Endodermal cell (in vitro differentiated cells): ENCODE measurements at regions not wholly inside any gene's neighbourhood (a gene's known extent, or its start where the extent isn't known, plus 50 kb on each side); places are given as distances from the start of the nearest gene placed in this dataset.

Experiments used
- DNase-seq: peaks from one replicate; pipeline ENCODE4 v3.0.0-alpha.2; 2017
- H3K27ac ChIP-seq: 2 replicates; pipeline ENCODE4 v1.5.1; 2013; ENCODE audit warnings: mild to moderate bottlenecking, low read depth, low read length, moderate library complexity
- H3K27me3 ChIP-seq: 2 replicates; pipeline ENCODE4 v1.6.1; 2013; ENCODE audit warnings: mild to moderate bottlenecking, low read length, moderate library complexity; ENCODE audit not compliant: insufficient read depth, control insufficient read depth, poor library complexity, severe bottlenecking
- H3K36me3 ChIP-seq: 2 replicates; pipeline ENCODE4 v1.7.0; 2013; ENCODE audit warnings: mild to moderate bottlenecking, low read length, moderate library complexity; ENCODE audit not compliant: control insufficient read depth, insufficient read depth
- H3K4me1 ChIP-seq: one replicate; pipeline ENCODE4 v1.7.0; 2013; ENCODE audit warnings: low read length; ENCODE audit not compliant: control insufficient read depth, insufficient read depth
- H3K4me3 ChIP-seq: 2 replicates; pipeline ENCODE4 v1.5.1; 2013; ENCODE audit warnings: mild to moderate bottlenecking, low read length, moderate library complexity
- H3K9ac ChIP-seq: 2 replicates; pipeline ENCODE4 v1.6.1; 2013; ENCODE audit warnings: mild to moderate bottlenecking, low read length, moderate library complexity; ENCODE audit not compliant: poor library complexity, severe bottlenecking; ENCODE audit errors: extremely low read depth
- H3K9me3 ChIP-seq: 2 replicates; pipeline ENCODE4 v1.6.1; 2013; ENCODE audit warnings: mild to moderate bottlenecking, low read length, moderate library complexity; ENCODE audit not compliant: control insufficient read depth
- H3K27ac Mint-ChIP-seq: 2 replicates; pipeline ENCODE4 v1.8.0; 2020; ENCODE audit warnings: mixed read lengths
- H3K27me3 Mint-ChIP-seq: 2 replicates; pipeline ENCODE4 v1.8.0; 2021; ENCODE audit warnings: mild to moderate bottlenecking, mixed read lengths; ENCODE audit not compliant: insufficient read depth
- H3K36me3 Mint-ChIP-seq: 2 replicates; pipeline ENCODE4 v1.8.0; 2020; ENCODE audit warnings: low read depth, mixed read lengths
- H3K4me1 Mint-ChIP-seq: 2 replicates; pipeline ENCODE4 v1.8.0; 2020; ENCODE audit warnings: mixed read lengths
- H3K4me3 Mint-ChIP-seq: 2 replicates; pipeline ENCODE4 v1.8.0; 2020; ENCODE audit warnings: mild to moderate bottlenecking, moderate library complexity, mixed read lengths
- H3K9me3 Mint-ChIP-seq: 2 replicates; pipeline ENCODE4 v1.8.0; 2020; ENCODE audit warnings: mild to moderate bottlenecking, mixed read lengths
- WGBS, 2 experiments: methylation state at CpG; one replicate each; pipeline versions ENCODE4 v1.1.5 to v1.1.7; 2013; ENCODE audit warnings: missing lambda C conversion rate in 2 of 2, mixed read lengths in 1 of 2; ENCODE audit not compliant: insufficient coverage in 1 of 2, insufficient read length in 1 of 2; 5-methylcytosine and 5-hydroxymethylcytosine counted together
- TF ChIP-seq, protein P1 (sequence below): fragments of 200-600 bp; sonication (generic); conservative IDR thresholded peaks from 2 replicates; pipeline ENCODE4 v1.5.0; 2021; ENCODE audit warnings: antibody characterized with exemption, mild to moderate bottlenecking

GRCh38 chr18:25459814-25460213 lies 107.8 kb upstream of the ZNF521 start:
- H3K27me3 Mint-ChIP-seq: no peaks in the 10 kb centered on the region
- no peak overlapping the region for H3K4me3 Mint-ChIP-seq
- Histone ChIP-seq H3K4me1 (no peaks in the 10 kb centered on the region), H3K27me3 (no peaks in the 10 kb centered on the region), H3K9ac (no peak overlapping the region), H3K36me3 (no peaks in the 10 kb centered on the region), H3K27ac (no peak overlapping the region), H3K9me3 (no peaks in the 10 kb centered on the region), H3K4me3 (no peak overlapping the region)
- TF ChIP-seq, protein P1, sequence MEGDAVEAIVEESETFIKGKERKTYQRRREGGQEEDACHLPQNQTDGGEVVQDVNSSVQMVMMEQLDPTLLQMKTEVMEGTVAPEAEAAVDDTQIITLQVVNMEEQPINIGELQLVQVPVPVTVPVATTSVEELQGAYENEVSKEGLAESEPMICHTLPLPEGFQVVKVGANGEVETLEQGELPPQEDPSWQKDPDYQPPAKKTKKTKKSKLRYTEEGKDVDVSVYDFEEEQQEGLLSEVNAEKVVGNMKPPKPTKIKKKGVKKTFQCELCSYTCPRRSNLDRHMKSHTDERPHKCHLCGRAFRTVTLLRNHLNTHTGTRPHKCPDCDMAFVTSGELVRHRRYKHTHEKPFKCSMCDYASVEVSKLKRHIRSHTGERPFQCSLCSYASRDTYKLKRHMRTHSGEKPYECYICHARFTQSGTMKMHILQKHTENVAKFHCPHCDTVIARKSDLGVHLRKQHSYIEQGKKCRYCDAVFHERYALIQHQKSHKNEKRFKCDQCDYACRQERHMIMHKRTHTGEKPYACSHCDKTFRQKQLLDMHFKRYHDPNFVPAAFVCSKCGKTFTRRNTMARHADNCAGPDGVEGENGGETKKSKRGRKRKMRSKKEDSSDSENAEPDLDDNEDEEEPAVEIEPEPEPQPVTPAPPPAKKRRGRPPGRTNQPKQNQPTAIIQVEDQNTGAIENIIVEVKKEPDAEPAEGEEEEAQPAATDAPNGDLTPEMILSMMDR: no peak
- no peaks in the 10 kb centered on the region for H3K4me1 Mint-ChIP-seq
- no peak for DNase-seq
- 93 to 100% methylated on average over 1 of the region's 1 CpG for WGBS, 2 experiments
- H3K27ac Mint-ChIP-seq: no peak overlapping the region
- no peaks in the 10 kb centered on the region for H3K9me3 Mint-ChIP-seq
- H3K36me3 Mint-ChIP-seq: no peaks in the 10 kb centered on the region

DNA sequence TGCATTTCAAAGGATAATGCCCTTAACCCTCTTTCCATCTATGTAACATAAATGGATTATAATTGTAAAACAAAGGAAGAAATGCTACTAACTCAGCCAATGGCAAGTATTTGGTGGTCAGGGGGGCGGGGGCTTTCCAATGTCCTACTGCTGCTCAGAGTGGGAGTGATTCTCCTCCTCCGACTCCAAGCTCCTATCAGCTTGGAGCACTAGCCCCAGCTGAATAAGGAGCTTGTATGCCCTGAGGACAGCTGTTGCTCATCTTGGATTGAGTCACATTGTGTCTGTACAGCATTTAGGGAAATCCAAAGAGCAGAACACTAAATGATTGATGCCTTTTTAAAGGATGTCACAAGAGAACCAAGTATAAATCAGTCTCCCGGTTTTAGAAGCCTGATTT lies 105.6 kb upstream of the ZNF521 start:
- 86 to 92% methylated on average over 3 of the region's 3 CpGs for WGBS, 2 experiments
- Mint-ChIP-seq H3K27ac (no peak overlapping the region), H3K4me3 (no peak overlapping the region), H3K27me3 (no peaks in the 10 kb centered on the region), H3K4me1 (no peaks in the 10 kb centered on the region), H3K9me3 (no peaks in the 10 kb centered on the region), H3K36me3 (no peaks in the 10 kb centered on the region)
- Histone ChIP-seq H3K36me3 (no peaks in the 10 kb centered on the region), H3K9me3 (no peaks in the 10 kb centered on the region), H3K4me3 (no peak overlapping the region), H3K27ac (peak overlapping the region; percentile 67), H3K27me3 (no peaks in the 10 kb centered on the region), H3K4me1 (no peaks in the 10 kb centered on the region), H3K9ac (no peak overlapping the region)
- TF ChIP-seq, protein P1: no peak
- no peak for DNase-seq

- Histone ChIP-seq H3K27ac (peak overlapping the region; percentile 67), H3K9me3 (no peaks in the 10 kb centered on the region), H3K4me1 (no peaks in the 10 kb centered on the region), H3K4me3 (no peak overlapping the region), H3K9ac (no peak overlapping the region), H3K27me3 (no peaks in the 10 kb centered on the region), H3K36me3 (no peaks in the 10 kb centered on the region)
- Mint-ChIP-seq H3K27ac (no peak overlapping the region), H3K4me3 (no peak overlapping the region), H3K9me3 (no peaks in the 10 kb centered on the region), H3K4me1 (no peaks in the 10 kb centered on the region), H3K36me3 (no peaks in the 10 kb centered on the region), H3K27me3 (no peaks in the 10 kb centered on the region)
- no peak for DNase-seq
- WGBS, 2 experiments: 86 to 90% methylated on average over 4 of the region's 4 CpGs
- TF ChIP-seq, protein P1: no peak
Measured at GRCh38 chr18:25457126-25457525, 105.2 kb upstream of the ZNF521 start.
